Lung (tissue), 11 donors: ENCODE measurements at regions not wholly inside any gene's neighbourhood (a gene's known extent, or its start where the extent isn't known, plus 50 kb on each side); places are given as distances from the start of the nearest gene placed in this dataset.

Experiments
- ATAC-seq: fragments of 200-7000 bp; cut with Tn5 transposase; one replicate; pipeline ENCODE4 v1.9.1; 2020; ENCODE audit warnings: moderate number of reproducible peaks; ENCODE audit not compliant: insufficient read depth, low FRiP score
- DNase-seq, 3 donors: peaks; one replicate each; pipeline ENCODE4 v3.0.0-alpha.2; 2013 to 2017
- H3K27ac ChIP-seq, 2 donors: one replicate each; pipeline ENCODE4 v1.5.1; 2013; ENCODE audit warnings: mild to moderate bottlenecking in 2 of 2, moderate library complexity in 2 of 2, control low read depth in 1 of 2, inconsistent platforms in 1 of 2, low read depth in 1 of 2, low read length in 1 of 2
- H3K27me3 ChIP-seq, 3 donors: one replicate each; pipeline ENCODE4 v1.5.1; 2013; ENCODE audit warnings: low read length in 2 of 3; ENCODE audit not compliant: control insufficient read depth in 3 of 3, insufficient read depth in 3 of 3
- H3K36me3 ChIP-seq, 4 donors: one replicate each; pipeline ENCODE4 v1.5.1; 2013; ENCODE audit warnings: low read length in 4 of 4, mild to moderate bottlenecking in 1 of 4, moderate library complexity in 1 of 4; ENCODE audit not compliant: control insufficient read depth in 4 of 4, insufficient read depth in 4 of 4
- H3K4me1 ChIP-seq, 5 donors: one replicate each; pipeline ENCODE4 v1.5.1; 2013; ENCODE audit warnings: low read length in 5 of 5, mild to moderate bottlenecking in 2 of 5, moderate library complexity in 1 of 5; ENCODE audit not compliant: control insufficient read depth in 5 of 5, insufficient read depth in 5 of 5
- H3K4me3 ChIP-seq: one replicate; pipeline ENCODE4 v1.5.1; 2013; ENCODE audit warnings: mild to moderate bottlenecking, control low read depth, moderate library complexity
- H3K9ac ChIP-seq, 2 donors: one replicate each; pipeline ENCODE4 v1.5.1; 2013; ENCODE audit warnings: low read length in 2 of 2, control low read depth in 1 of 2; ENCODE audit not compliant: insufficient read depth in 1 of 2
- H3K9me3 ChIP-seq, 4 donors: one replicate each; pipeline ENCODE4 v1.5.1; 2013; ENCODE audit warnings: low read length in 3 of 4, mild to moderate bottlenecking in 1 of 4, moderate library complexity in 1 of 4; ENCODE audit not compliant: control insufficient read depth in 4 of 4, insufficient read depth in 3 of 4
- WGBS, 2 donors: extraction: QIAGEN DNeasy Blood & Tissue Kit; methylation state at CpG; one replicate each; pipeline ENCODE4 v1.1.7; 2013; 5-methylcytosine and 5-hydroxymethylcytosine counted together
- TF ChIP-seq, protein P1 (sequence below): IDR thresholded peaks from 2 replicates; pipeline ENCODE4 v1.5.1; 2012; ENCODE audit warnings: mild to moderate bottlenecking; ENCODE audit errors: control extremely low read depth, extremely low read depth
- donor health status: control.
- donor health status: control.
- donor health status: Bipolar disorder and iron deficiency.
- donor health status: healthy.
- donor health status: DM: yes; HTN: yes; CAD: no.

DNA sequence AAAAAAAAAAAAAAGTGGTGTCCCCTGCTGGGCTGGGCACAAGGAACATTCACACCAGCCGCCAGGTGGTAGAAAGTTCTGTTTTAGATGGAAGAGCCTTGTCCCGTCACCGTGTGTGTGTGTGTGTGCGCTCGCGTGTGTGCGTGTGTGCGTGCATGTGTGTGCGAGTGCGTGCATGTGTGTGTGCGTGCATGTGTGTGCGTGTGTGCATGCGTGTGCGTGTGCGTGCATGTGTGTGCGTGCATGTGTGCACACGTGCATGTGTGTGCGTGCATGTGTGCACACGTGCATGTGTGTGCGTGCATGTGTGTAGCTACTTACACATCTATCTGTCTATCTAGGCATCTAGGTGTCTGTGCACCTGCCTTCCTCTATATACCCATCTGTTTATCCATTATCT, 491.7 kb downstream of the NPHP4 start:
- no peak overlapping the region for H3K27ac ChIP-seq
- peaks cover 0 to 7% (median 0%) of the 10 kb centered on the region in 3 donors for H3K27me3 ChIP-seq
- no peaks in the 10 kb centered on the region for H3K36me3 ChIP-seq
- no peak overlapping the region for H3K9ac ChIP-seq
- no peak overlapping the region for H3K4me3 ChIP-seq
- WGBS, 2 donors: 96 to 97% methylated on average over 20 of the region's 20 CpGs
- TF ChIP-seq, protein P1, sequence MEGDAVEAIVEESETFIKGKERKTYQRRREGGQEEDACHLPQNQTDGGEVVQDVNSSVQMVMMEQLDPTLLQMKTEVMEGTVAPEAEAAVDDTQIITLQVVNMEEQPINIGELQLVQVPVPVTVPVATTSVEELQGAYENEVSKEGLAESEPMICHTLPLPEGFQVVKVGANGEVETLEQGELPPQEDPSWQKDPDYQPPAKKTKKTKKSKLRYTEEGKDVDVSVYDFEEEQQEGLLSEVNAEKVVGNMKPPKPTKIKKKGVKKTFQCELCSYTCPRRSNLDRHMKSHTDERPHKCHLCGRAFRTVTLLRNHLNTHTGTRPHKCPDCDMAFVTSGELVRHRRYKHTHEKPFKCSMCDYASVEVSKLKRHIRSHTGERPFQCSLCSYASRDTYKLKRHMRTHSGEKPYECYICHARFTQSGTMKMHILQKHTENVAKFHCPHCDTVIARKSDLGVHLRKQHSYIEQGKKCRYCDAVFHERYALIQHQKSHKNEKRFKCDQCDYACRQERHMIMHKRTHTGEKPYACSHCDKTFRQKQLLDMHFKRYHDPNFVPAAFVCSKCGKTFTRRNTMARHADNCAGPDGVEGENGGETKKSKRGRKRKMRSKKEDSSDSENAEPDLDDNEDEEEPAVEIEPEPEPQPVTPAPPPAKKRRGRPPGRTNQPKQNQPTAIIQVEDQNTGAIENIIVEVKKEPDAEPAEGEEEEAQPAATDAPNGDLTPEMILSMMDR: no peak
- DNase-seq: no peak
- no peak for ATAC-seq
- peaks cover 0 to 11% (median 0%) of the 10 kb centered on the region in 4 donors for H3K9me3 ChIP-seq
- H3K4me1 ChIP-seq: peaks cover 0 to 7% (median 0%) of the 10 kb centered on the region in 5 donors

DNA sequence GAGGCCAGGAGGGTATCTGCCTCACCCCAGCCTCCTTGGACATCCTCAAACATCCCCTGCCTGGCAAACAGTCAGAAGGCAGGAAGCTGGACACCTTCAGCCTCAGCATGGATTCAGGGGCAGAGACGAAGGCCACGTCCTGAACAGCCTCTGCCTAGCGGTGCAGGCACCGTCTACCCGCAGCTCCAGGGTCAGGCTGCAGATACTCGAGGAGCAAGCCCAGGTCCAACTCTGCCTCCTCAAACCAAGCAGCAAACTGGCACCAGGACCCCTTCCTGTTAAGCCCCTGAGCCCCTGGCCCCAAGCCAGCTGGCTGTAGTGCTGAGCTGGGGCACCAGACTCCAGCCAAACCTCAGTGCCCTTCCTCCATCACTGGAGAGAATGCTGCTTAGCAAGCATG, 494.7 kb downstream of the NPHP4 start:
- Histone ChIP-seq H3K36me3 (no peaks in the 10 kb centered on the region), H3K4me3 (no peak overlapping the region), H3K4me1 (peaks cover 0 to 22% (median 2%) of the 10 kb centered on the region in 5 donors), H3K27ac (no peak overlapping the region), H3K9me3 (peaks cover 0 to 9% (median 0%) of the 10 kb centered on the region in 4 donors), H3K27me3 (peaks cover 0 to 10% (median 0%) of the 10 kb centered on the region in 3 donors), H3K9ac (no peak overlapping the region)
- ATAC-seq (no peak), DNase-seq (no peak)
- TF ChIP-seq, protein P1: no peak
- WGBS, 2 donors: 67 to 79% methylated on average over 6 of the region's 6 CpGs

DNA sequence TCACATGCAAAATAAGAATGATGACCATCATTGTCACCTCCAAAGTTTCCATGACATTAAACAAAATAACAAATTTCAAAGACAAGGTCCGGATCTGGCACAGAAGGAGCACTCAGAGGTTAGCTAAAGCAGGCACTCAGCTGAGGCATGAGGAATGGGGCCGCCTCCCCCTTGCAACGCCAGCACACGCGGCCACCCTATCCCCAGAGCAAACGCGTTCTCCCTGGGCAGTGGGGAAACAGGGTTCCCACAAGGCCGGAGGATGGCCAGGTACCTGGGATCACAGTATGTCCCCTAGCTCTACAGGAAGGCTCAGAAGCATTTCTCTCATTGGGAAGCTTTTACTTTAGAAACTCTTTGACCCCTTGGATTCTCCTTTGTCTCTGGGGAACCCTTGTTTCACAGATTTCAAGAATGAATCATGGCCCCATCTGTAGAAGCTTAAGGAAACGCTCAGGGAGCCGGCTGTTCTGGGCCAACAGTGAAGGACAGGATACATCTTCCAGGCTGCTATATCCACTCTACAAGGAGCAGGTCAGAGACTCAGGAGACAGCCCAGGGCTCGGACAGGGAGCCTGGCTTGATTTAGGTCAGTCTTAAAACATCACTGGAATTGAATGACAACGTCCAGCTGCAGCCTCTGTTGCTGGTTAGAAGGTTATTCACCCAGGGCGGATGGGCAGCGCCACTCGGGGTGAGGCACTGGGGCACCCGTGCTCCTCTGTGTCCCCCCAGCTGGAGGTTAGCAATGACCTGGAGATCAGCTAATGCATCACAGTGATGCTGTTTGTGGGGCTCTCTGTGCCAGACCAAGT, 496.4 kb downstream of the NPHP4 start:
- WGBS, 2 donors: 80 to 82% methylated on average over 16 of the region's 16 CpGs
- H3K27ac ChIP-seq: no peak overlapping the region
- peaks cover 0 to 24% (median 2%) of the 10 kb centered on the region in 5 donors for H3K4me1 ChIP-seq
- H3K9ac ChIP-seq: no peak overlapping the region
- H3K36me3 ChIP-seq: no peaks in the 10 kb centered on the region
- H3K27me3 ChIP-seq: peaks cover 0 to 10% (median 0%) of the 10 kb centered on the region in 3 donors
- no peak overlapping the region for H3K4me3 ChIP-seq
- ATAC-seq: no peak
- H3K9me3 ChIP-seq: peaks cover 0 to 9% (median 0%) of the 10 kb centered on the region in 4 donors
- no peak for DNase-seq
- TF ChIP-seq, protein P1: no peak
